HCT116 (cell line): ENCODE measurements at regions not wholly inside any gene's neighbourhood (a gene's known extent, or its start where the extent isn't known, plus 50 kb on each side); places are given as distances from the start of the nearest gene placed in this dataset.

ENCODE experiments used
- CTCF ChIP-seq, 3 experiments: fragments of 200-600 bp in 1 of 3; sonication (generic) in 1 of 3; IDR thresholded peaks in 2 of 3; conservative IDR thresholded peaks in 1 of 3; 2 replicates each; pipeline ENCODE4 v1.5.1; 2012 to 2017; ENCODE audit warnings: low read depth in 2 of 3, low read length in 2 of 3, antibody characterized with exemption in 1 of 3, borderline replicate concordance in 1 of 3, control low read depth in 1 of 3, mild to moderate bottlenecking in 1 of 3, mixed read lengths in 1 of 3, mixed run types in 1 of 3, moderate library complexity in 1 of 3; ENCODE audit not compliant: insufficient read depth in 1 of 3
- EZH2phosphoT487 ChIP-seq: fragments of 200-600 bp; IDR thresholded peaks from 2 replicates; pipeline ENCODE4 v1.6.1; 2018; ENCODE audit warnings: antibody characterized with exemption, borderline replicate concordance
- POLR2A ChIP-seq: IDR thresholded peaks from 2 replicates; pipeline ENCODE4 v1.7.0; 2011; ENCODE audit warnings: borderline replicate concordance; ENCODE audit not compliant: insufficient read depth, insufficient read length; ENCODE audit errors: extremely low read depth

DNA sequence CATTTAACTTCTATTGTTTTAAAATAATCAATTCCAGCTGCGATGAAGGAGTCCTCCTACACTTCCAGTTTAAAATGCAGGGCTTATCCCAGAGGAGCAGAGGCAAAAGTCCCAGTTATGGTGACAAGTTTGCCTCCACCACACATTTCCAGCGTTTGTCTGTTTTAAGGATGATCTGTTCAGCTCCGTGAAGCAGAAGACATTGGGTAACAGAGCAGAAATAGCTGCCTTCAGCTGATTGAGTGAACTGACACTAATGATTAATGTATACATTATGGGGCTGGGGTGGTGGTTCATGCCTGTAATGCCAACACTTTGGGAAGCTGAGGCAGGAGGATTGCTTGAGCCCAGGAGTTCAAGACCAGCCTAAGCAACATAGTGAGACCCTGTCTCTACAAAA is 127.6 kb downstream of the HSD17B3 start:
- no peak for TF ChIP-seq EZH2phosphoT487
- TF ChIP-seq CTCF (IDR thresholded peaks at IDR 0.05 in 2 of 3, conservative IDR thresholded peaks at IDR 0.05 in 1 of 3; ENCODE audit: borderline replicate concordance in 1 of 3, insufficient read depth in 1 of 3, low read depth in 2 of 3, low read length in 2 of 3), result no peak
- no peak for TF ChIP-seq POLR2A
